A673 (cell line): ENCODE measurements at regions not wholly inside any gene's neighbourhood (a gene's known extent, or its start where the extent isn't known, plus 50 kb on each side); places are given as distances from the start of the nearest gene placed in this dataset.

Experiments used
- BruUV-seq: library from RNA; stranded (reverse); fragments of 400-500 nt; replicated peaks from 2 replicates; lab custom pipeline; 2021; lab: Mats Ljungman, UMichigan
- CTCF ChIA-PET: fragments of 300-600 bp; sonication (Branson Sonifier 250); formaldehyde crosslinking; loops from one replicate; lab custom pipeline; 2022; ENCODE audit warnings: antibody characterized with exemption; lab: Charles Lee
- POLR2A ChIA-PET: fragments of 300-600 bp; sonication (Branson Sonifier 250); formaldehyde crosslinking; loops from one replicate; lab custom pipeline; 2022; ENCODE audit warnings: antibody characterized with exemption; ENCODE audit not compliant: low non-redundant PET; lab: Charles Lee
- DNase-seq: peaks from one replicate; pipeline ENCODE4 v3.0.0-alpha.2; 2015; ENCODE audit warnings: low spot score
- H3K27ac ChIP-seq: fragments of 200-600 bp; sonication (generic); 2 replicates; pipeline ENCODE4 v1.5.1; 2016; ENCODE audit warnings: mixed run types, low read depth, mild to moderate bottlenecking, mixed read lengths, antibody characterized with exemption, low read length; ENCODE audit not compliant: poor library complexity, severe bottlenecking
- H3K27me3 ChIP-seq: fragments of 200-600 bp; sonication (generic); replicated peaks from 2 replicates; pipeline ENCODE4 v1.6.1; 2017; ENCODE audit warnings: mixed run types, low read depth, mild to moderate bottlenecking, mixed read lengths, antibody characterized with exemption, low read length; ENCODE audit not compliant: insufficient read depth, poor library complexity
- H3K36me3 ChIP-seq: fragments of 200-600 bp; sonication (generic); 2 replicates; pipeline ENCODE4 v1.6.1; 2016; ENCODE audit warnings: mixed run types, mild to moderate bottlenecking, mixed read lengths, antibody characterized with exemption, low read length; ENCODE audit not compliant: insufficient read depth, poor library complexity, severe bottlenecking
- H3K4me1 ChIP-seq: fragments of 200-600 bp; sonication (generic); 2 replicates; pipeline ENCODE4 v1.6.1; 2017; ENCODE audit warnings: mixed run types, mild to moderate bottlenecking, mixed read lengths, antibody characterized with exemption, low read length; ENCODE audit not compliant: insufficient read depth, poor library complexity, severe bottlenecking
- H3K4me3 ChIP-seq: fragments of 200-600 bp; sonication (generic); 2 replicates; pipeline ENCODE4 v1.5.1; 2016; ENCODE audit warnings: low read depth, mixed run types, mild to moderate bottlenecking, mixed read lengths, low read length; ENCODE audit not compliant: poor library complexity, severe bottlenecking
- H3K9me3 ChIP-seq: fragments of 200-600 bp; sonication (generic); 2 replicates; pipeline ENCODE4 v1.6.1; 2016; ENCODE audit warnings: mixed run types, low read depth, mild to moderate bottlenecking, mixed read lengths, antibody characterized with exemption, low read length; ENCODE audit not compliant: poor library complexity, severe bottlenecking
- CTCF ChIP-seq: fragments of 300-800, 200-600 bp; sonication (generic); conservative IDR thresholded peaks from 2 replicates; pipeline ENCODE4 v1.5.1; 2017; ENCODE audit warnings: low read depth, mild to moderate bottlenecking, antibody characterized with exemption, low read length, moderate library complexity, mixed read lengths
- EZH2 ChIP-seq: fragments of 200-600 bp; sonication (generic); IDR thresholded peaks from 2 replicates; pipeline ENCODE4 v1.6.1; 2017; ENCODE audit warnings: borderline replicate concordance, low read depth, mild to moderate bottlenecking, mixed read lengths, antibody characterized with exemption, low read length; ENCODE audit not compliant: poor library complexity, severe bottlenecking
- intact Hi-C: fragments of 100-400 bp; cut with micrococcal nuclease; formaldehyde crosslinking; loops from one replicate; pipeline ENCODE4 v1.10.0; 2022; ENCODE audit not compliant: unreplicated experiment

- H3K27ac ChIP-seq = no peak overlapping the region
- CTCF ChIA-PET = no interaction called here
Measured at GRCh38 chr5:92468295-92468694, 1085.2 kb upstream of the ARRDC3 start.

GRCh38 chr5:92467695-92468094 is 1084.6 kb upstream of the ARRDC3 start:
- DNase-seq = no peak
- H3K9me3 ChIP-seq = no peaks in the 10 kb centered on the region
- no TSS peak for BruUV-seq
- TF ChIP-seq EZH2 (no peak), CTCF (no peak)
- no peaks in the 10 kb centered on the region for H3K36me3 ChIP-seq
- ChIA-PET CTCF (no interaction called here), POLR2A (no interaction called here)
- H3K4me3 ChIP-seq = no peak overlapping the region
- no peaks in the 10 kb centered on the region for H3K4me1 ChIP-seq
- intact Hi-C loops = no loop called here
- H3K27me3 ChIP-seq = no peaks in the 10 kb centered on the region
- H3K27ac ChIP-seq = no peak overlapping the region

More at GRCh38 chr5:92468295-92468694, 1085.2 kb upstream of the ARRDC3 start:
- no peaks in the 10 kb centered on the region for H3K36me3 ChIP-seq
- H3K9me3 ChIP-seq = peaks cover 3% of the 10 kb centered on the region
- no peaks in the 10 kb centered on the region for H3K27me3 ChIP-seq
- no peak for TF ChIP-seq CTCF
- no peak for TF ChIP-seq EZH2
- H3K4me3 ChIP-seq = no peak overlapping the region
- no peaks in the 10 kb centered on the region for H3K4me1 ChIP-seq
- intact Hi-C loops = no loop called here
- DNase-seq = no peak
- POLR2A ChIA-PET = no interaction called here
- BruUV-seq = no TSS peak

GRCh38 chr5:92460505-92460904 is 1077.4 kb upstream of the ARRDC3 start:
- H3K27me3 ChIP-seq = no peaks in the 10 kb centered on the region
- H3K9me3 ChIP-seq = no peaks in the 10 kb centered on the region
- intact Hi-C loops = no loop called here
- no TSS peak for BruUV-seq
- H3K36me3 ChIP-seq = no peaks in the 10 kb centered on the region
- no peak overlapping the region for H3K4me3 ChIP-seq
- ChIA-PET POLR2A (no interaction called here), CTCF (no interaction called here)
- no peak overlapping the region for H3K27ac ChIP-seq
- no peaks in the 10 kb centered on the region for H3K4me1 ChIP-seq
- TF ChIP-seq EZH2 (no peak), CTCF (no peak)
- no peak for DNase-seq
